OCI-LY3 (cell line): ENCODE measurements at regions not wholly inside any gene's neighbourhood (a gene's known extent, or its start where the extent isn't known, plus 50 kb on each side); places are given as distances from the start of the nearest gene placed in this dataset.
"Not testable (repeated sequence)": the region's sequence is repeated elsewhere in the genome, so short reads cannot be mapped to it uniquely, and the experiment has no call there.

ENCODE experiments used
- H2AFZ ChIP-seq: fragments of 200-600, 300-600 bp; shearing (Covaris generic); 2 replicates; pipeline ENCODE4 v1.6.0; 2014; ENCODE audit warnings: antibody characterized with exemption, low read depth, low read length
- H3K27ac ChIP-seq: fragments of 200-600, 300-600 bp; sonication (generic); 2 replicates; pipeline ENCODE4 v1.5.1; 2014; ENCODE audit warnings: mild to moderate bottlenecking, low read length, moderate library complexity, mixed read lengths
- H3K27me3 ChIP-seq: fragments of 200-600, 300-600 bp; sonication (generic); 2 replicates; pipeline ENCODE4 v1.6.1; 2014; ENCODE audit warnings: low read depth, low read length, mixed read lengths
- H3K36me3 ChIP-seq: fragments of 200-600, 300-600 bp; sonication (generic); replicated peaks from 2 replicates; pipeline ENCODE3; 2014; ENCODE audit warnings: low read depth, low read length, mixed read lengths
- H3K4me1 ChIP-seq: fragments of 300-600, 200-600 bp; sonication (generic); 2 replicates; pipeline ENCODE4 v1.6.1; 2014; ENCODE audit warnings: low read length, mixed read lengths
- H3K4me2 ChIP-seq: fragments of 200-600, 300-600 bp; sonication (generic); 2 replicates; pipeline ENCODE4 v1.6.1; 2014; ENCODE audit warnings: low read length, mixed read lengths
- H3K4me3 ChIP-seq: fragments of 300-600, 200-600 bp; sonication (generic); 2 replicates; pipeline ENCODE4 v1.5.1; 2014; ENCODE audit warnings: antibody characterized with exemption, mild to moderate bottlenecking, low read length, moderate library complexity
- H3K79me2 ChIP-seq: fragments of 300-600, 200-600 bp; shearing (Covaris generic); 2 replicates; pipeline ENCODE4 v1.6.1; 2014; ENCODE audit warnings: mild to moderate bottlenecking, low read length, mixed read lengths
- H3K9ac ChIP-seq: fragments of 300-600, 200-600 bp; shearing (Covaris generic); 2 replicates; pipeline ENCODE4 v1.6.0; 2014; ENCODE audit warnings: mild to moderate bottlenecking, low read length, moderate library complexity
- H3K9me3 ChIP-seq: fragments of 200-600, 300-600 bp; shearing (Covaris generic); 2 replicates; pipeline ENCODE4 v1.6.1; 2014; ENCODE audit warnings: low read length, mixed read lengths; ENCODE audit not compliant: insufficient read depth
- H4K20me1 ChIP-seq: fragments of 200-600, 300-600 bp; sonication (generic); 2 replicates; pipeline ENCODE4 v1.6.1; 2016; ENCODE audit warnings: low read length, mixed read lengths; ENCODE audit not compliant: insufficient read depth
- CTCF ChIP-seq: fragments of 200-600, 300-600 bp; sonication (generic); IDR thresholded peaks from 2 replicates; pipeline ENCODE4 v1.5.1; 2014; ENCODE audit warnings: antibody characterized with exemption, low read length, low read depth
- EZH2phosphoT487 ChIP-seq: fragments of 200-600 bp; shearing (Covaris generic); IDR thresholded peaks from 2 replicates; pipeline ENCODE4 v1.6.1; 2018; ENCODE audit warnings: antibody characterized with exemption, mixed run types, low read depth

- H3K27ac ChIP-seq: no peak overlapping the region
- H3K4me2 ChIP-seq: no peak overlapping the region
- H3K9me3 ChIP-seq: no peaks in the 10 kb centered on the region
- H4K20me1 ChIP-seq: no peaks in the 10 kb centered on the region
- H3K36me3 ChIP-seq: no peaks in the 10 kb centered on the region
- TF ChIP-seq EZH2phosphoT487 (no peak), CTCF (no peak)
- H3K4me3 ChIP-seq: no peak overlapping the region
- no peak overlapping the region for H2AFZ ChIP-seq
- no peak overlapping the region for H3K9ac ChIP-seq
- H3K79me2 ChIP-seq: no peaks in the 10 kb centered on the region
- H3K27me3 ChIP-seq: no peaks in the 10 kb centered on the region
- H3K4me1 ChIP-seq: no peaks in the 10 kb centered on the region
These were observed 103.9 kb upstream of the KCTD7 start for GRCh38 chr7:66524738-66525137.

GRCh38 chr7:66526782-66527181 lies 101.9 kb upstream of the KCTD7 start:
- H3K79me2 ChIP-seq, H3K4me3 ChIP-seq, H3K27me3 ChIP-seq, H3K9me3 ChIP-seq, H4K20me1 ChIP-seq, H3K27ac ChIP-seq, H3K4me1 ChIP-seq, H2AFZ ChIP-seq, H3K36me3 ChIP-seq, H3K4me2 ChIP-seq, H3K9ac ChIP-seq: not testable (repeated sequence)

GRCh38 chr7:66528652-66529051 lies 100.0 kb upstream of the KCTD7 start:
- H3K9ac ChIP-seq: no peak overlapping the region
- no peaks in the 10 kb centered on the region for H3K36me3 ChIP-seq
- no peak overlapping the region for H3K4me2 ChIP-seq
- H3K4me3 ChIP-seq: no peak overlapping the region
- no peaks in the 10 kb centered on the region for H4K20me1 ChIP-seq
- no peak overlapping the region for H2AFZ ChIP-seq
- H3K27ac ChIP-seq: no peak overlapping the region
- no peaks in the 10 kb centered on the region for H3K4me1 ChIP-seq
- TF ChIP-seq EZH2phosphoT487: no peak
- no peaks in the 10 kb centered on the region for H3K9me3 ChIP-seq
- no peaks in the 10 kb centered on the region for H3K79me2 ChIP-seq
- no peaks in the 10 kb centered on the region for H3K27me3 ChIP-seq

GRCh38 chr7:66529883-66530610 lies 98.6 kb upstream of the KCTD7 start:
- Histone ChIP-seq H3K4me2 (no peak overlapping the region), H4K20me1 (no peaks in the 10 kb centered on the region), H3K79me2 (no peaks in the 10 kb centered on the region), H3K4me1 (no peaks in the 10 kb centered on the region), H3K9me3 (no peaks in the 10 kb centered on the region), H3K27me3 (no peaks in the 10 kb centered on the region), H3K4me3 (no peak overlapping the region), H3K36me3 (no peaks in the 10 kb centered on the region), H3K27ac (no peak overlapping the region), H2AFZ (no peak overlapping the region), H3K9ac (no peak overlapping the region)
- no peak for TF ChIP-seq EZH2phosphoT487

- H3K4me1 ChIP-seq: no peaks in the 10 kb centered on the region
- no peak overlapping the region for H3K27ac ChIP-seq
- H3K4me3 ChIP-seq: no peak overlapping the region
- H3K79me2 ChIP-seq: no peaks in the 10 kb centered on the region
- TF ChIP-seq EZH2phosphoT487 (no peak), CTCF (no peak)
- no peaks in the 10 kb centered on the region for H4K20me1 ChIP-seq
- no peak overlapping the region for H3K9ac ChIP-seq
- H3K9me3 ChIP-seq: no peaks in the 10 kb centered on the region
- no peaks in the 10 kb centered on the region for H3K36me3 ChIP-seq
- no peaks in the 10 kb centered on the region for H3K27me3 ChIP-seq
- no peak overlapping the region for H3K4me2 ChIP-seq
- H2AFZ ChIP-seq: no peak overlapping the region
These were observed 93.0 kb upstream of the KCTD7 start for GRCh38 chr7:66535414-66536329.
